K562 (cell line): ENCODE measurements at regions not wholly inside any gene's neighbourhood (a gene's known extent, or its start where the extent isn't known, plus 50 kb on each side); places are given as distances from the start of the nearest gene placed in this dataset.

Source experiments
- ATAC-seq: fragments of 200-7000 bp; cut with Tn5 transposase; 3 replicates; pipeline ENCODE4 v1.9.1; 2020; ENCODE audit warnings: moderate library complexity
- BruUV-seq: library from RNA; stranded (reverse); fragments of 400-500 nt; replicated peaks from 2 replicates; lab custom pipeline; 2021; lab: Mats Ljungman, UMichigan
- CTCF ChIA-PET: fragments of 300-600 bp; formaldehyde crosslinking; extraction: SDS; loops from one replicate; lab custom pipeline; 2021; ENCODE audit warnings: low intra/inter-chr PET ratio; lab: Yijun Ruan, JAX
- POLR2A ChIA-PET: fragments of 300-600, 350-650 bp; sonication (Branson Sonifier 250); formaldehyde crosslinking; extraction: SDS; loops from one replicate; lab custom pipeline; 2021; ENCODE audit warnings: antibody characterized with exemption, inconsistent platforms; lab: Yijun Ruan, JAX
- DNase-seq, 4 experiments: peaks; one replicate each; pipeline versions ENCODE4 v3.0.0 to v3.0.0-alpha.2; 2011 to 2018; ENCODE audit warnings: low spot score in 3 of 4, mixed read lengths in 3 of 4; ENCODE audit errors: extremely low read depth in 1 of 4
- FAIRE-seq: peaks from 2 replicates; lab custom pipeline; 2011; peaks lifted over from hg19 to GRCh38; lab: Jason Lieb, UNC
- H2AFZ ChIP-seq: 2 replicates; pipeline ENCODE4 v1.6.0; 2011; ENCODE audit warnings: low read depth, low read length, control low read depth, inconsistent platforms
- H3K27ac ChIP-seq: fragments of 200-600 bp; 3 replicates; pipeline ENCODE4 v1.8.0; 2011; ENCODE audit warnings: low read depth, mild to moderate bottlenecking, control low read depth, inconsistent platforms, low read length, moderate library complexity, mixed read lengths; ENCODE audit errors: extremely low read depth
- H3K27me3 ChIP-seq, 2 experiments: fragments of 300-600 bp in 1 of 2; 2 replicates in 1 of 2; 3 replicates in 1 of 2; pipeline versions ENCODE4 v1.6.0 to v1.8.0; 2011; ENCODE audit warnings: inconsistent platforms in 2 of 2, low read length in 2 of 2, mild to moderate bottlenecking in 1 of 2, mixed read lengths in 1 of 2, moderate library complexity in 1 of 2; ENCODE audit not compliant: control insufficient read depth in 2 of 2, insufficient read depth in 2 of 2
- H3K36me3 ChIP-seq: fragments of 300-600 bp; 3 replicates; pipeline ENCODE4 v1.8.0; 2011; ENCODE audit warnings: mild to moderate bottlenecking, low read length, inconsistent platforms; ENCODE audit not compliant: control insufficient read depth, insufficient read depth
- H3K4me1 ChIP-seq, 2 experiments: fragments of 200-600 bp in 1 of 2; replicated peaks in 1 of 2; 2 replicates in 1 of 2; 3 replicates in 1 of 2; pipeline versions ENCODE4 v1.5.1 to v1.8.0; 2011; ENCODE audit warnings: inconsistent platforms in 2 of 2, low read length in 2 of 2, mild to moderate bottlenecking in 1 of 2, mixed read lengths in 1 of 2, moderate library complexity in 1 of 2; ENCODE audit not compliant: control insufficient read depth in 2 of 2, insufficient read depth in 2 of 2
- H3K4me2 ChIP-seq: 2 replicates; pipeline ENCODE4 v1.6.1; 2011; ENCODE audit warnings: low read length, control low read depth, inconsistent platforms, mixed read lengths; ENCODE audit not compliant: insufficient read depth
- H3K4me3 ChIP-seq: fragments of 200-600 bp; sonication (generic), shearing (Covaris generic); 2 replicates; pipeline ENCODE4 v1.5.1; 2016; ENCODE audit warnings: control low read depth, inconsistent platforms
- H3K79me2 ChIP-seq: fragments of 200-600 bp; 3 replicates; pipeline ENCODE4 v1.8.0; 2011; ENCODE audit warnings: low read length, inconsistent platforms; ENCODE audit not compliant: control insufficient read depth, insufficient read depth
- H3K9ac ChIP-seq, 2 experiments: 2 replicates each; pipeline versions ENCODE4 v1.6.0 to v1.6.1; 2011; ENCODE audit warnings: low read depth in 2 of 2, low read length in 2 of 2, control low read depth in 1 of 2, inconsistent platforms in 1 of 2, mild to moderate bottlenecking in 1 of 2, mixed read lengths in 1 of 2; ENCODE audit not compliant: insufficient read depth in 1 of 2
- H3K9me1 ChIP-seq: one replicate; pipeline ENCODE4 v1.6.0; 2011; ENCODE audit warnings: inconsistent platforms, mild to moderate bottlenecking, low read length, moderate library complexity; ENCODE audit not compliant: control insufficient read depth, insufficient read depth
- H3K9me3 ChIP-seq: replicated peaks from 2 replicates; pipeline ENCODE4 v1.5.1; 2011; ENCODE audit warnings: low read depth, low read length, inconsistent platforms; ENCODE audit not compliant: control insufficient read depth, insufficient read depth
- H4K20me1 ChIP-seq: replicated peaks from 2 replicates; pipeline ENCODE4 v1.6.1; 2011; ENCODE audit warnings: low read length, inconsistent platforms, mixed read lengths; ENCODE audit not compliant: control insufficient read depth, insufficient read depth
- CBX1 ChIP-seq: sonication (generic); IDR thresholded peaks from 2 replicates; pipeline ENCODE4 v1.6.1; 2016; ENCODE audit warnings: antibody characterized with exemption, low read depth, mild to moderate bottlenecking
- CCNT2 ChIP-seq: IDR thresholded peaks from 2 replicates; pipeline ENCODE4 v1.6.1; 2011; ENCODE audit warnings: borderline replicate concordance, low read depth, mild to moderate bottlenecking, moderate library complexity, mixed read lengths, low read length; ENCODE audit not compliant: insufficient read length; ENCODE audit errors: extremely low read depth
- CXXC5 ChIP-seq: fragments of 250-450 bp; sonication (Bioruptor Pico); IDR thresholded peaks from 2 replicates; pipeline ENCODE4 v1.8.0; 2022; ENCODE audit warnings: inconsistent platforms, mild to moderate bottlenecking, moderate library complexity
- ILF3 ChIP-seq: fragments of 450-650 bp; IDR thresholded peaks from 2 replicates; pipeline ENCODE4 v1.6.1; 2018; ENCODE audit warnings: antibody characterized with exemption, mild to moderate bottlenecking, moderate library complexity, borderline replicate concordance
- IRF2 ChIP-seq: sonication (generic); formaldehyde crosslinking; IDR thresholded peaks from 2 replicates; pipeline ENCODE4 v1.8.1; 2022; ENCODE audit warnings: mild to moderate bottlenecking, missing genetic modification reagents
- LCOR ChIP-seq: sonication (generic); formaldehyde crosslinking; IDR thresholded peaks from 2 replicates; pipeline ENCODE4 v1.8.0; 2022; ENCODE audit warnings: mild to moderate bottlenecking, missing genetic modification reagents
- PRMT5 ChIP-seq: sonication (generic); formaldehyde crosslinking; IDR thresholded peaks from 2 replicates; pipeline ENCODE4 v1.5.0; 2020; ENCODE audit warnings: missing genetic modification reagents
- ZNF124 ChIP-seq: sonication (generic); formaldehyde crosslinking; IDR thresholded peaks from 2 replicates; pipeline ENCODE4 v1.8.1; 2022; ENCODE audit warnings: missing genetic modification reagents
- ZNF175 ChIP-seq: fragments of 200-800 bp; sonication (Bioruptor generic); IDR thresholded peaks from 2 replicates; pipeline ENCODE4 v1.6.1; 2016; ENCODE audit warnings: low read depth, mild to moderate bottlenecking, missing genetic modification characterization, missing compliant biosample characterization
- WGBS: fragments of 100-300 bp; shearing (Covaris generic); methylation state at CpG from one replicate; pipeline ENCODE4 v1.1.6; 2016; ENCODE audit warnings: low coverage, mixed read lengths; ENCODE audit not compliant: insufficient coverage; ENCODE audit errors: missing lambda C conversion rate; 5-methylcytosine and 5-hydroxymethylcytosine counted together
- in situ Hi-C: fragments of 300-500 bp; cut with MboI; formaldehyde crosslinking; loops from 4 replicates; pipeline ENCODE4 v1.15.0; 2018; ENCODE audit warnings: inconsistent platforms, mixed read lengths
- intact Hi-C: fragments of 100-400 bp; cut with micrococcal nuclease; formaldehyde crosslinking; loops from 2 replicates; pipeline ENCODE4 v1.14.2; 2022
- TF ChIP-seq, protein P1 (sequence below): sonication (generic); formaldehyde crosslinking; IDR thresholded peaks from 2 replicates; pipeline ENCODE4 v1.8.0; 2022; ENCODE audit warnings: missing genetic modification reagents, mild to moderate bottlenecking, borderline replicate concordance

DNA sequence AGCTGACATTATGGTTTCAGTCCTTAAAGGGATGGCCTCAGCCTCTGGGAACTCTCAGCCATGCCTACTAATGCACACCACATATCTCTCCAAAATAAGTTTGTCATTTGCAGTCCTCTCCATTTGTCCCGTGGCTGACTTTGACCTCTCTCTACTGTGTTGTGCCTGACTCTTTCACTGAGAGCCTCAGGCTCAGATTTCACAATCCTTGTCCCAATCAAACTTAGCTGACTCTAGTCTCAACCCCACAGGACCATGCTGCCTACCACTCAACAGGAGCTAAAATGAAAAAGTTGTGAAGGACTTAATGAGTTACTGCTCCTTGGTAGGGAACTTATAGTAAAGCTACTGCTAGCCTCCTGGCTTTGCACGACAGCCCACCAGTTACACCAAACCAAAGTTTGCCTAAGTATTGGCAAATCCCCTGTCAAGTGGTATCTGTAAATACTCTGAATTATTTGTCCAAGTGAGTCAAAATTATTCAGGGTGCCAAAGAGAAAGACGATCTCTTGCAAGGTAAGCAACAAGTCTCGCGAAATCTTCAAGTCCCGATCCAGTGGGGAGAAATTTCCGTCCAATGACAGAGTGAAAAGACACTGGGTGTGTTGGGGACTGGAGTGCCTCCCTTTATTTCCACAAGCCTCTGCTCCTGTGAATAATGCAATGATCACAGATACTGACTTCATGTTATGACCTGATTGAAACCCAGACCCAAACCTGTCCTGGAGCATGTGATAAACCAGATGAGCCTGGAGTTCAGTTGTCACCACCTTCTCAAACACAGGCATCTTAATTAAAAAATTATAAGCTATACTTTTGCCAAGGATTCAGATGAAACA is 124.4 kb upstream of the FOXQ1 start:
- Histone ChIP-seq H3K9me3 (no peaks in the 10 kb centered on the region), H3K9ac (no peak overlapping the region), H3K36me3 (no peaks in the 10 kb centered on the region), H3K27ac (no peak overlapping the region), H3K27me3 (no peaks in the 10 kb centered on the region; a peak in 1 of 5 replicates), H2AFZ (no peak overlapping the region), H3K4me3 (no peak overlapping the region), H3K9me1 (no peaks in the 10 kb centered on the region)
- ATAC-seq = no peak
- no peak for DNase-seq
- in situ Hi-C loops = no loop called here
- 0% methylated on average over 7 of the region's 7 CpGs for WGBS
- TF ChIP-seq IRF2 (CRISPR knock-in tag) (no peak), PRMT5 (CRISPR knock-in tag) (no peak), LCOR (CRISPR knock-in tag) (no peak), ZNF175 (no peak), CXXC5 (CRISPR knock-in tag) (no peak), CCNT2 (no peak), CBX1 (no peak), ILF3 (no peak), ZNF124 (no peak)
- TF ChIP-seq, protein P1, sequence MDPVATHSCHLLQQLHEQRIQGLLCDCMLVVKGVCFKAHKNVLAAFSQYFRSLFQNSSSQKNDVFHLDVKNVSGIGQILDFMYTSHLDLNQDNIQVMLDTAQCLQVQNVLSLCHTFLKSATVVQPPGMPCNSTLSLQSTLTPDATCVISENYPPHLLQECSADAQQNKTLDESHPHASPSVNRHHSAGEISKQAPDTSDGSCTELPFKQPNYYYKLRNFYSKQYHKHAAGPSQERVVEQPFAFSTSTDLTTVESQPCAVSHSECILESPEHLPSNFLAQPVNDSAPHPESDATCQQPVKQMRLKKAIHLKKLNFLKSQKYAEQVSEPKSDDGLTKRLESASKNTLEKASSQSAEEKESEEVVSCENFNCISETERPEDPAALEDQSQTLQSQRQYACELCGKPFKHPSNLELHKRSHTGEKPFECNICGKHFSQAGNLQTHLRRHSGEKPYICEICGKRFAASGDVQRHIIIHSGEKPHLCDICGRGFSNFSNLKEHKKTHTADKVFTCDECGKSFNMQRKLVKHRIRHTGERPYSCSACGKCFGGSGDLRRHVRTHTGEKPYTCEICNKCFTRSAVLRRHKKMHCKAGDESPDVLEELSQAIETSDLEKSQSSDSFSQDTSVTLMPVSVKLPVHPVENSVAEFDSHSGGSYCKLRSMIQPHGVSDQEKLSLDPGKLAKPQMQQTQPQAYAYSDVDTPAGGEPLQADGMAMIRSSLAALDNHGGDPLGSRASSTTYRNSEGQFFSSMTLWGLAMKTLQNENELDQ (CRISPR knock-in tag) = no peak
- TF ChIP-seq, all 486 proteins: peak for 0
- Histone ChIP-seq H4K20me1 (no peaks in the 10 kb centered on the region), H3K79me2 (no peaks in the 10 kb centered on the region), H3K4me1 (no peaks in the 10 kb centered on the region), H3K4me2 (no peak overlapping the region)
- BruUV-seq = no TSS peak
- no peak for FAIRE-seq
- intact Hi-C loops = no loop called here
- ChIA-PET CTCF (no interaction called here), POLR2A (interaction anchor here (1.9 kb wide), 1 partner anchor 10 kb away, joined by 5 read pairs; no protein-coding TSS in a partner anchor)
